ENCODE measurements at regions not wholly inside any gene's neighbourhood (a gene's known extent, or its start where the extent isn't known, plus 50 kb on each side); places are given as distances from the start of the nearest gene placed in this dataset.
A peak's percentile ranks its signal among the peaks of the same experiment; 100 is the strongest.

GRCh38 chr7:94089806-94090205, 85.7 kb upstream of the BET1 start:
- H3K18ac ChIP-seq (ENCODE audit: extremely low read depth, low read length), result no peak overlapping the region
- no peak overlapping the region for H3K23ac ChIP-seq (ENCODE audit: insufficient read length)
- no peak overlapping the region for H3K4me3 ChIP-seq (ENCODE audit: extremely low read depth in 1 of 4, insufficient read depth in 2 of 4, low read depth in 3 of 4, low read length in 4 of 4)
- H3K9me3 ChIP-seq (ENCODE audit: insufficient read depth in 2 of 2, low read depth in 1 of 2, low read length in 1 of 2), result no peaks in the 10 kb centered on the region
- no peak for DNase-seq (ENCODE audit: low read depth in 1 of 2, low spot score in 2 of 2)
- H2AK5ac ChIP-seq (ENCODE audit: low read depth, low read length), result no peak overlapping the region
- H2BK20ac ChIP-seq (ENCODE audit: low read length), result no peak overlapping the region
- WGBS, 2 experiments (ENCODE audit: extremely low coverage in 1 of 2, insufficient coverage in 1 of 2, insufficient read length in 1 of 2, insufficient replicate concordance in 2 of 2, low coverage in 1 of 2, low lambda C conversion rate in 2 of 2, missing lambda C conversion rate in 1 of 2), result 87% methylated on average over 4 of the region's 4 CpGs; no CpG with 5 or more reads in 1 of the 2 experiments
- CTCF ChIA-PET (ENCODE audit: partially characterized antibody), result interaction anchor here (0.7 to 5.6 kb wide), 5 partner anchors 24 to 374 kb away, joined by 3 to 46 read pairs (median 3); no protein-coding TSS in a partner anchor
- H3K9ac ChIP-seq (replicated peaks in 1 of 4; ENCODE audit: extremely low read depth in 1 of 4, low read depth in 3 of 4, low read length in 3 of 4), result no peak overlapping the region
- no peaks in the 10 kb centered on the region for H3K27me3 ChIP-seq (replicated peaks in 1 of 4; ENCODE audit: control insufficient read depth in 3 of 4, extremely low read depth in 1 of 4, insufficient read depth in 3 of 4, low read length in 3 of 4)
- H2BK12ac ChIP-seq (ENCODE audit: low read depth, low read length), result no peak overlapping the region
- no peak overlapping the region for H3K14ac ChIP-seq (ENCODE audit: insufficient read length)
- no peak overlapping the region for H3K4ac ChIP-seq (replicated peaks; ENCODE audit: insufficient read length, low read depth, low read length)
- H4K5ac ChIP-seq (ENCODE audit: insufficient read length, low read depth, low read length), result no peak overlapping the region
- POLR2A ChIA-PET (ENCODE audit: partially characterized antibody), result no interaction called here
- H2AFZ ChIP-seq (ENCODE audit: low read length), result peak overlapping the region; percentile 57; the same call in 1 of the 2 replicates
- no peak overlapping the region for H4K8ac ChIP-seq (ENCODE audit: extremely low read depth, insufficient read depth, low read length)
- H3K79me2 ChIP-seq (ENCODE audit: control insufficient read depth in 1 of 2, insufficient read depth in 2 of 2, low read length in 2 of 2), result no peaks in the 10 kb centered on the region
- FAIRE-seq, result no peak
- H3K56ac ChIP-seq (replicated peaks; ENCODE audit: insufficient read length, low read depth, low read length), result no peak overlapping the region
- no peak overlapping the region for H2BK120ac ChIP-seq (replicated peaks; ENCODE audit: low read depth, low read length)
- no peak overlapping the region for H2BK5ac ChIP-seq (ENCODE audit: low read depth, low read length)
- H4K91ac ChIP-seq (replicated peaks; ENCODE audit: insufficient read length, low read length), result no peak overlapping the region
- H3K4me1 ChIP-seq (replicated peaks in 1 of 4; ENCODE audit: control insufficient read depth in 3 of 4, insufficient read depth in 4 of 4, low read length in 3 of 4), result no peaks in the 10 kb centered on the region
- H2BK15ac ChIP-seq (ENCODE audit: low read length), result no peak overlapping the region
- no peaks in the 10 kb centered on the region for H4K20me1 ChIP-seq (replicated peaks in 1 of 2; ENCODE audit: control insufficient read depth in 1 of 2, insufficient read depth in 2 of 2, low read length in 2 of 2)
- no peaks in the 10 kb centered on the region for H3K36me3 ChIP-seq (ENCODE audit: control insufficient read depth in 2 of 4, insufficient read depth in 4 of 4, low read length in 3 of 4)
- H3K79me1 ChIP-seq (ENCODE audit: low read depth, low read length), result no peaks in the 10 kb centered on the region
- H3K4me2 ChIP-seq (ENCODE audit: insufficient read depth in 1 of 2, low read depth in 2 of 2, low read length in 2 of 2), result no peak overlapping the region
- H3K27ac ChIP-seq (ENCODE audit: low read depth, low read length), result no peak overlapping the region
- no peaks in the 10 kb centered on the region for H3K23me2 ChIP-seq (ENCODE audit: low read depth, low read length)
- TF ChIP-seq GABPA (IDR thresholded peaks at IDR 0.05; ENCODE audit: borderline replicate concordance, insufficient read depth, low read length), result no peak
- TF ChIP-seq JUND (IDR thresholded peaks at IDR 0.05; ENCODE audit: low read length), result no peak
- TF ChIP-seq KDM4A (IDR thresholded peaks at IDR 0.05; ENCODE audit: low read depth, low read length, severe bottlenecking), result no peak
- no peak for TF ChIP-seq FOSL1 (IDR thresholded peaks at IDR 0.05; ENCODE audit: insufficient read depth, low read depth, low read length)
- TF ChIP-seq CREB1 (IDR thresholded peaks at IDR 0.05), result no peak
- TF ChIP-seq YY1 (IDR thresholded peaks at IDR 0.05; ENCODE audit: low read depth, low read length), result no peak
- TF ChIP-seq KDM1A (IDR thresholded peaks at IDR 0.05; ENCODE audit: borderline replicate concordance, low read length), result no peak
- TF ChIP-seq TCF12 (IDR thresholded peaks at IDR 0.05; ENCODE audit: low read depth, low read length), result no peak
- TF ChIP-seq CTBP2 (IDR thresholded peaks at IDR 0.05; ENCODE audit: borderline replicate concordance, insufficient read depth, insufficient read length, low read length), result no peak
- no peak for TF ChIP-seq EP300 (IDR thresholded peaks at IDR 0.05; ENCODE audit: borderline replicate concordance in 1 of 2, low read depth in 2 of 2, low read length in 2 of 2)
- TF ChIP-seq CEBPB (IDR thresholded peaks at IDR 0.05; ENCODE audit: low read depth, low read length), result no peak
- TF ChIP-seq POU5F1 (IDR thresholded peaks at IDR 0.05; ENCODE audit: low read depth, low read length), result no peak
- no peak for TF ChIP-seq GTF2F1 (IDR thresholded peaks at IDR 0.05; ENCODE audit: borderline replicate concordance, low read depth, low read length)
- no peak for TF ChIP-seq RAD21 (IDR thresholded peaks at IDR 0.05 in 1 of 2, conservative IDR thresholded peaks at IDR 0.05 in 1 of 2; ENCODE audit: low read depth in 2 of 2, low read length in 2 of 2)
- TF ChIP-seq HDAC2 (IDR thresholded peaks at IDR 0.05; ENCODE audit: borderline replicate concordance in 1 of 2, low read depth in 2 of 2, low read length in 2 of 2), result no peak

Measured in H1 (cell line).